ENCODE measurements at regions not wholly inside any gene's neighbourhood (a gene's known extent, or its start where the extent isn't known, plus 50 kb on each side); places are given as distances from the start of the nearest gene placed in this dataset.

DNA sequence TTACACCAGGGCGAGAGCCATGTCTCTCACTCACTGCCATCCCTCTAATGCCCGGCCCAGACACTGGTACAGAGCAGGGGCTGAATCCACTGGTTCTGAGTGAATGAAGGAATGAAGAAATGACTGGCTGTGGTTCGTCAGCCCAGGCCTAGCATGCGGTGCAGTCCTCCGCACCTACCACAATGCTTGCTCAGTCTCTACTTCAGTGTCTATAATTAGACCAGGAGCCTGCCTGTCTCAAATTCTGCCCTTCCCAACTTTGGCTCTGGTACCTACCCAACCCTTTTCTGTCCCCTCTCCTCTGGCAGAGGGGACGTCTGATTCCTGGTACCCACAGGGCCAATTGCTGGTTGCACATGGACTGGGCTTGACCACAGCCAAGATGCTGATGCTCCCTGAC is 118.2 kb upstream of the GRIK3 start:
- 71% methylated on average over 6 of the region's 6 CpGs for WGBS
- Histone ChIP-seq H3K4me3 (no peak overlapping the region), H3K27ac (no peak overlapping the region), H3K27me3 (peaks cover 22% of the 10 kb centered on the region), H3K4me1 (no peaks in the 10 kb centered on the region), H3K36me3 (no peaks in the 10 kb centered on the region), H3K9me3 (no peaks in the 10 kb centered on the region)
- peak in 1 of 2 donors; percentile 38 for DNase-seq (ENCODE audit: low spot score in 2 of 2)
- TF ChIP-seq POLR2AphosphoS5 (IDR thresholded peaks at IDR 0.05) (no peak), EP300 (IDR thresholded peaks at IDR 0.05) (no peak), POLR2A (IDR thresholded peaks at IDR 0.05) (no peak)
- TF ChIP-seq, protein P1, sequence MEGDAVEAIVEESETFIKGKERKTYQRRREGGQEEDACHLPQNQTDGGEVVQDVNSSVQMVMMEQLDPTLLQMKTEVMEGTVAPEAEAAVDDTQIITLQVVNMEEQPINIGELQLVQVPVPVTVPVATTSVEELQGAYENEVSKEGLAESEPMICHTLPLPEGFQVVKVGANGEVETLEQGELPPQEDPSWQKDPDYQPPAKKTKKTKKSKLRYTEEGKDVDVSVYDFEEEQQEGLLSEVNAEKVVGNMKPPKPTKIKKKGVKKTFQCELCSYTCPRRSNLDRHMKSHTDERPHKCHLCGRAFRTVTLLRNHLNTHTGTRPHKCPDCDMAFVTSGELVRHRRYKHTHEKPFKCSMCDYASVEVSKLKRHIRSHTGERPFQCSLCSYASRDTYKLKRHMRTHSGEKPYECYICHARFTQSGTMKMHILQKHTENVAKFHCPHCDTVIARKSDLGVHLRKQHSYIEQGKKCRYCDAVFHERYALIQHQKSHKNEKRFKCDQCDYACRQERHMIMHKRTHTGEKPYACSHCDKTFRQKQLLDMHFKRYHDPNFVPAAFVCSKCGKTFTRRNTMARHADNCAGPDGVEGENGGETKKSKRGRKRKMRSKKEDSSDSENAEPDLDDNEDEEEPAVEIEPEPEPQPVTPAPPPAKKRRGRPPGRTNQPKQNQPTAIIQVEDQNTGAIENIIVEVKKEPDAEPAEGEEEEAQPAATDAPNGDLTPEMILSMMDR (IDR thresholded peaks at IDR 0.05): no peak

DNA sequence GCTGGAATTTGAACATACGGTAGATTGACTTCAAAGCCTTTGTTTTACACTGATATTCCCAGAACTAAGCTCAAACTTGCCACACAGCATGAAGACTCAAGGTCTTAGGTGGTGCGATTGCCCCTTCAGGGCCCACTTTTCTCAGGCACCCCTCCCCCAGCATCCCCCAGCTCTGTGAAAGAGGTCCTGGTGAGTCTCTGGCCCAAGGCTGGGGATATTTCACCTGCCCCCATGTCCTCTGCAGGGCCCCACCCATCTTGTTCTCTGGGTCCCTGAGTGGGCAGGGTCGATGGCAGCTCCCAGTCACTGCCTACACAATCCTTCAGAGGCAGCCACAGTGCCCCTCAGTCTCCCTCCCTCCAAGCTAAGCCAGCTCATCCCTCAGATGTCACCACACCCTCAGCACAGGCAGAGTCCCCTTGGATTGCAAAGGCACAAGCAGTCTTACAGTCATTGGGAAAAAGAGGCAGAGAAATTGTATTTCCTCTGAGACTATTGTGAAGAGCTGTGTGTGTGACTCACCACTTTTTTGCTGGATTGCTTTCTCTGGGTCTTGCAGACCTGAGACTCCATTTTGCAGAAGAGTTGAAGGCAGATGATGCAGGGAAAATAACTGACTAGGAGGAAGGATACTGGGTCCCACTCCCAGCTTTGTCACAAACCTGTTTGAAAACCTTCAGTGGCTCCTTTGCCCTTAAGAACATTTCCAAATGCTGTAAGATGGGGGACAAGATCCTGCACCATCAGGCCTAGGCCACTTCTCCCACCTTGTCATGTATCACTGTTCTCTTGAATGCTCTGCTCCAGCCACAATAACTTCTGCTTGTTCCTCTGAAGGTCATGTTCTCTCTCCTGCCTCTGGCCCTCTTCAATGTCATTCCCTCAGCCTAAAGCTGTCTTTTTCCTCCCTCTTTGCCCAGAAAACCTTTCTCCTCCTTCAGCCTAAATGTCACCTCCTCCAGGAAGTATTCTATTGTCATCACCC is 119.1 kb upstream of the GRIK3 start:
- Histone ChIP-seq H3K36me3 (no peaks in the 10 kb centered on the region), H3K4me3 (no peak overlapping the region), H3K4me1 (no peaks in the 10 kb centered on the region), H3K27me3 (peaks cover 19% of the 10 kb centered on the region), H3K27ac (no peak overlapping the region), H3K9me3 (no peaks in the 10 kb centered on the region)
- TF ChIP-seq, protein P1 (IDR thresholded peaks at IDR 0.05): no peak
- TF ChIP-seq POLR2A (IDR thresholded peaks at IDR 0.05) (no peak), POLR2AphosphoS5 (IDR thresholded peaks at IDR 0.05) (no peak), EP300 (IDR thresholded peaks at IDR 0.05) (no peak)
- DNase-seq (ENCODE audit: low spot score in 2 of 2): peak in 1 of 2 donors; percentile 41
- WGBS: 70% methylated on average over 3 of the region's 3 CpGs

DNA sequence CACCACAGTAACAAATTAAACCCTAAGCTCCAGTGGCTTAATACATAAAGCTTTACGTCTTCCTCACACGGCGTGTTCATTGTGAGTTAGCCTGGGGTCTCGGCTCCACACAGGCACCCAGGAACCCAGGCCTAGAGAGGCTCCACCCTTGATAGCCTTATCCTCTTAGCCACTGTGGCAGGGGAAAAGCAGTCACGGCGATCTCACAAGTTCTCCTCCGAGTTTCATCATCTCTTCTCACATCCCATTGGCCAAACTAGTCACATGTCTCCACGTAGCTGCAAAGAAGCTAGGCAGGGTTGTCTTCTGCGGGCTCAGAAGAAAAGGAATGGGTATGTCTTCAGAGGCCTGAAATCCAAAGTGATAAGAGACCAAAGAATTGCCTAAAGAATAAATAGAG is 122.3 kb upstream of the GRIK3 start:
- H3K4me3 ChIP-seq: no peak overlapping the region
- TF ChIP-seq POLR2AphosphoS5 (IDR thresholded peaks at IDR 0.05): no peak
- TF ChIP-seq, protein P1 (IDR thresholded peaks at IDR 0.05): no peak
- no peak for TF ChIP-seq EP300 (IDR thresholded peaks at IDR 0.05)
- no peak for TF ChIP-seq POLR2A (IDR thresholded peaks at IDR 0.05)
- 72% methylated on average over 9 of the region's 9 CpGs for WGBS
- H3K9me3 ChIP-seq: peaks cover 5% of the 10 kb centered on the region
- peaks cover 9% of the 10 kb centered on the region for H3K27me3 ChIP-seq
- DNase-seq (ENCODE audit: low spot score in 2 of 2): no peak
- no peaks in the 10 kb centered on the region for H3K36me3 ChIP-seq
- H3K4me1 ChIP-seq: no peaks in the 10 kb centered on the region
- H3K27ac ChIP-seq: no peak overlapping the region

DNA sequence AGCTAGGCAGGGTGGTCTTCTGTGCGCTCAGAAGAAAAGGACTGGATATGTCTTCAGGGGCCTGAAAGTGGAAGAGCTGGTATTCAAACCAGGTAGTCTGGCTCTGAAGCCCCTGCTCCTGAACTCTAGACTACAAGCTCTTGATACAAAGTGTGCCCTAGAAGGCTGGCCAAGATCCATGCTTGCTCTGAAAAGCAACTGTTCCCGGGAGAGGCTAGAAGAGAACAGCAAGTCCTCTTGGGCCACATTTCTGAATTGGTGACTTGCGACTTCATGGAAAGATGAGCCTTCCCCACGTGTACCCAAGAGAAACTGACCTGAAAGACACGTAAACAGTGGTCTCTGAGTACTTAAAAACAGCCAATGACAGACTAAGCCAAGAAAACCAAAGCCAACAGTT is 123.3 kb upstream of the GRIK3 start:
- H3K4me1 ChIP-seq: no peaks in the 10 kb centered on the region
- no peak overlapping the region for H3K4me3 ChIP-seq
- WGBS: 67% methylated on average over 5 of the region's 5 CpGs
- H3K36me3 ChIP-seq: no peaks in the 10 kb centered on the region
- TF ChIP-seq POLR2AphosphoS5 (IDR thresholded peaks at IDR 0.05): no peak
- TF ChIP-seq, protein P1 (IDR thresholded peaks at IDR 0.05): no peak
- TF ChIP-seq POLR2A (IDR thresholded peaks at IDR 0.05): no peak
- TF ChIP-seq EP300 (IDR thresholded peaks at IDR 0.05): no peak
- H3K9me3 ChIP-seq: peaks cover 6% of the 10 kb centered on the region
- DNase-seq (ENCODE audit: low spot score in 2 of 2): no peak
- no peak overlapping the region for H3K27ac ChIP-seq
- H3K27me3 ChIP-seq: peaks cover 9% of the 10 kb centered on the region

DNA sequence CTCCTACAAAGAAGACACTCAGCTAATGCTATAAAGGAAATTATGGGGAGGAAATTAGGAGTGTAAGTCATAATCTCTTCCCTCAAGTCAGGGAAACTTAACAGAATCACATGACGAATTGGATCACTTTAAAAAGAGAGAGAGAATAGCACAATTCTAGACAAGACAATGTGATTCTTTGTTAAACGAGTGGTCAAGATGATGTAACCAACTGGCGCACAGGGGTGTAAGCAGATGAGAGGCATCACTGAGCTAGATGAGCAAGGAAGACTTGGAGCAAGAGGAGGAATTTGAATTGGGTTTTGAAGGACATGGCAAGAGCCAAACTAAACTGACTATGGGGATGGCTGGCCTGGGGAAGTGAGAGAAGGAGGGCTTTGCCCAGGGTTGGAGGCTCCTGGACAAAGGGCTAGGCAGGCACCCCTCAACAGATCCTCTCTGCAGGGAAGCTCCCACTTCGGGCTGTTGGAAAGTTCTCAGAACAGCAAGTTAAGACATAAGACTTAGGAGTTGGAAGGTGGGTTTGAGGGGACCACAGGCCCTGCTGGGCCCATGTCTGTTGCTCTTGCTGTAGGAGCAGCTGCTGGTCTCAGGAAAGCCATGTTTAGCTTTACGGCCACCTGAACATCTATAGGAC is 123.9 kb upstream of the GRIK3 start:
- Histone ChIP-seq H3K9me3 (peaks cover 6% of the 10 kb centered on the region), H3K36me3 (no peaks in the 10 kb centered on the region), H3K4me3 (no peak overlapping the region), H3K27me3 (peaks cover 7% of the 10 kb centered on the region), H3K27ac (no peak overlapping the region), H3K4me1 (no peaks in the 10 kb centered on the region)
- TF ChIP-seq, protein P1 (IDR thresholded peaks at IDR 0.05): no peak
- TF ChIP-seq POLR2A (IDR thresholded peaks at IDR 0.05) (no peak), POLR2AphosphoS5 (IDR thresholded peaks at IDR 0.05) (no peak), EP300 (IDR thresholded peaks at IDR 0.05) (no peak)
- no peak for DNase-seq (ENCODE audit: low spot score in 2 of 2)
- WGBS: 63% methylated on average over 5 of the region's 5 CpGs
